ENCODE measurements at regions not wholly inside any gene's neighbourhood (a gene's known extent, or its start where the extent isn't known, plus 50 kb on each side); places are given as distances from the start of the nearest gene placed in this dataset.
A peak's percentile ranks its signal among the peaks of the same experiment; 100 is the strongest.

- H2BK5ac ChIP-seq (ENCODE audit: low read depth, low read length, poor library complexity, severe bottlenecking) = no peak overlapping the region
These were observed 267.1 kb downstream of the ABCC12 start for GRCh38 chr16:47888734-47889133.

GRCh38 chr16:47888142-47888541, 267.7 kb downstream of the ABCC12 start:
- H2AFZ ChIP-seq (ENCODE audit: low read depth, low read length) = no peak overlapping the region
- no peaks in the 10 kb centered on the region for H3K36me3 ChIP-seq (ENCODE audit: control insufficient read depth in 1 of 2, insufficient read depth in 2 of 2, low read depth in 1 of 2, low read length in 2 of 2)
- no peak overlapping the region for H3K27ac ChIP-seq (ENCODE audit: low read length, poor library complexity, severe bottlenecking)
- no peak overlapping the region for H2BK15ac ChIP-seq (ENCODE audit: low read depth, poor library complexity, severe bottlenecking)
- no peak overlapping the region for H3K4me2 ChIP-seq (ENCODE audit: low read length, poor library complexity, severe bottlenecking)
- no peak overlapping the region for H2BK120ac ChIP-seq (ENCODE audit: low read depth, low read length)
- H4K8ac ChIP-seq (ENCODE audit: low read length) = no peak overlapping the region
- peaks cover 10% of the 10 kb centered on the region for H3K4me1 ChIP-seq (ENCODE audit: control insufficient read depth, insufficient read depth, low read depth, low read length)
- no peak overlapping the region for H4K91ac ChIP-seq (ENCODE audit: low read length)
- peaks cover 4% of the 10 kb centered on the region for H3K9me3 ChIP-seq (ENCODE audit: control insufficient read depth, low read length)
- no peak overlapping the region for H3K14ac ChIP-seq (ENCODE audit: low read length in 2 of 2)
- H3K23ac ChIP-seq (ENCODE audit: low read length in 2 of 2) = no peak overlapping the region
- no peak overlapping the region for H3K9ac ChIP-seq (ENCODE audit: low read length)
- H3K4ac ChIP-seq (ENCODE audit: low read depth in 1 of 2, low read length in 2 of 2) = no peak overlapping the region
- H2BK12ac ChIP-seq (ENCODE audit: low read length in 2 of 2) = no peak overlapping the region
- no peak overlapping the region for H3K18ac ChIP-seq (ENCODE audit: low read depth in 1 of 2, low read length in 2 of 2)
- 0% methylated on average over 1 of the region's 3 CpGs for WGBS
- H2AK5ac ChIP-seq (ENCODE audit: low read length, severe bottlenecking) = no peak overlapping the region
- no peak overlapping the region for H3K4me3 ChIP-seq (ENCODE audit: insufficient read depth in 1 of 2, low read depth in 1 of 2, low read length in 2 of 2)
- H2BK5ac ChIP-seq (ENCODE audit: low read depth, low read length, poor library complexity, severe bottlenecking) = no peak overlapping the region
- peaks cover 0 to 19% of the 10 kb centered on the region in 2 experiments for H3K27me3 ChIP-seq (ENCODE audit: control insufficient read depth in 1 of 2, insufficient read depth in 1 of 2, low read length in 2 of 2)
- DNase-seq = peak; percentile 57
- no peaks in the 10 kb centered on the region for H3K79me1 ChIP-seq (replicated peaks; ENCODE audit: low read length, poor library complexity, severe bottlenecking)

More at GRCh38 chr16:47888734-47889133, 267.1 kb downstream of the ABCC12 start:
- no peak overlapping the region for H4K91ac ChIP-seq (ENCODE audit: low read length)
- H3K4me1 ChIP-seq (ENCODE audit: control insufficient read depth, insufficient read depth, low read depth, low read length) = peaks cover 10% of the 10 kb centered on the region
- H3K27ac ChIP-seq (ENCODE audit: low read length, poor library complexity, severe bottlenecking) = no peak overlapping the region
- peaks cover 0 to 19% of the 10 kb centered on the region in 2 experiments for H3K27me3 ChIP-seq (ENCODE audit: control insufficient read depth in 1 of 2, insufficient read depth in 1 of 2, low read length in 2 of 2)
- peak overlapping the region in 1 of 2 experiments; percentile 32 for H3K4ac ChIP-seq (ENCODE audit: low read depth in 1 of 2, low read length in 2 of 2)
- peak overlapping the region; percentile 55 for H2BK15ac ChIP-seq (ENCODE audit: low read depth, poor library complexity, severe bottlenecking)
- no peak overlapping the region for H3K4me2 ChIP-seq (ENCODE audit: low read length, poor library complexity, severe bottlenecking)
- H3K9ac ChIP-seq (ENCODE audit: low read length) = no peak overlapping the region
- 75% methylated on average over 6 of the region's 6 CpGs for WGBS
- no peak overlapping the region for H2AFZ ChIP-seq (ENCODE audit: low read depth, low read length)
- no peak for DNase-seq
- no peak overlapping the region for H3K23ac ChIP-seq (ENCODE audit: low read length in 2 of 2)
- H3K18ac ChIP-seq (ENCODE audit: low read depth in 1 of 2, low read length in 2 of 2) = peak overlapping the region; percentile 23 to 54
- no peak overlapping the region for H4K8ac ChIP-seq (ENCODE audit: low read length)
- H2BK120ac ChIP-seq (ENCODE audit: low read depth, low read length) = no peak overlapping the region
- H3K14ac ChIP-seq (ENCODE audit: low read length in 2 of 2) = no peak overlapping the region
- no peaks in the 10 kb centered on the region for H3K79me1 ChIP-seq (replicated peaks; ENCODE audit: low read length, poor library complexity, severe bottlenecking)
- no peaks in the 10 kb centered on the region for H3K36me3 ChIP-seq (ENCODE audit: control insufficient read depth in 1 of 2, insufficient read depth in 2 of 2, low read depth in 1 of 2, low read length in 2 of 2)
- H3K4me3 ChIP-seq (ENCODE audit: insufficient read depth in 1 of 2, low read depth in 1 of 2, low read length in 2 of 2) = no peak overlapping the region
- no peak overlapping the region for H2AK5ac ChIP-seq (ENCODE audit: low read length, severe bottlenecking)
- H3K9me3 ChIP-seq (ENCODE audit: control insufficient read depth, low read length) = peaks cover 4% of the 10 kb centered on the region
- H2BK12ac ChIP-seq (ENCODE audit: low read length in 2 of 2) = peak overlapping the region in 1 of 2 experiments; percentile 70

GRCh38 chr16:47887496-47887895, 268.3 kb downstream of the ABCC12 start:
- Histone ChIP-seq H3K27ac (ENCODE audit: low read length, poor library complexity, severe bottlenecking) (peak overlapping the region; percentile 13), H3K4me1 (ENCODE audit: control insufficient read depth, insufficient read depth, low read depth, low read length) (peaks cover 10% of the 10 kb centered on the region), H3K36me3 (ENCODE audit: control insufficient read depth in 1 of 2, insufficient read depth in 2 of 2, low read depth in 1 of 2, low read length in 2 of 2) (no peaks in the 10 kb centered on the region), H2AFZ (ENCODE audit: low read depth, low read length) (no peak overlapping the region), H3K23ac (ENCODE audit: low read length in 2 of 2) (no peak overlapping the region), H3K14ac (ENCODE audit: low read length in 2 of 2) (peak overlapping the region in 1 of 2 experiments; percentile 83), H3K18ac (ENCODE audit: low read depth in 1 of 2, low read length in 2 of 2) (peak overlapping the region; percentile 72 to 97), H2BK5ac (ENCODE audit: low read depth, low read length, poor library complexity, severe bottlenecking) (no peak overlapping the region), H3K79me1 (replicated peaks; ENCODE audit: low read length, poor library complexity, severe bottlenecking) (no peaks in the 10 kb centered on the region), H3K9me3 (ENCODE audit: control insufficient read depth, low read length) (peaks cover 4% of the 10 kb centered on the region), H3K4ac (ENCODE audit: low read depth in 1 of 2, low read length in 2 of 2) (peak overlapping the region in 1 of 2 experiments; percentile 91), H2BK15ac (ENCODE audit: low read depth, poor library complexity, severe bottlenecking) (no peak overlapping the region), H2AK5ac (ENCODE audit: low read length, severe bottlenecking) (no peak overlapping the region), H2BK120ac (ENCODE audit: low read depth, low read length) (no peak overlapping the region), H4K91ac (ENCODE audit: low read length) (no peak overlapping the region), H3K4me3 (ENCODE audit: insufficient read depth in 1 of 2, low read depth in 1 of 2, low read length in 2 of 2) (no peak overlapping the region), H3K4me2 (ENCODE audit: low read length, poor library complexity, severe bottlenecking) (no peak overlapping the region), H3K27me3 (ENCODE audit: control insufficient read depth in 1 of 2, insufficient read depth in 1 of 2, low read length in 2 of 2) (peaks cover 0 to 19% of the 10 kb centered on the region in 2 experiments), H4K8ac (ENCODE audit: low read length) (no peak overlapping the region), H3K9ac (ENCODE audit: low read length) (no peak overlapping the region), H2BK12ac (ENCODE audit: low read length in 2 of 2) (peak overlapping the region in 1 of 2 experiments; percentile 92)
- 8% methylated on average over 5 of the region's 5 CpGs for WGBS
- peak; percentile 68 for DNase-seq

GRCh38 chr16:47886631-47887415, 269.0 kb downstream of the ABCC12 start:
- Histone ChIP-seq H4K8ac (ENCODE audit: low read length) (no peak overlapping the region), H2AFZ (ENCODE audit: low read depth, low read length) (no peak overlapping the region), H3K14ac (ENCODE audit: low read length in 2 of 2) (peak overlapping the region in 1 of 2 experiments; percentile 83), H4K91ac (ENCODE audit: low read length) (no peak overlapping the region), H3K18ac (ENCODE audit: low read depth in 1 of 2, low read length in 2 of 2) (peak overlapping the region; percentile 72 to 97), H2BK5ac (ENCODE audit: low read depth, low read length, poor library complexity, severe bottlenecking) (no peak overlapping the region), H3K23ac (ENCODE audit: low read length in 2 of 2) (peak overlapping the region in 1 of 2 experiments; percentile 40), H3K4ac (ENCODE audit: low read depth in 1 of 2, low read length in 2 of 2) (peak overlapping the region in 1 of 2 experiments; percentile 91), H2BK120ac (ENCODE audit: low read depth, low read length) (no peak overlapping the region), H2BK12ac (ENCODE audit: low read length in 2 of 2) (peak overlapping the region in 1 of 2 experiments; percentile 92), H3K4me1 (ENCODE audit: control insufficient read depth, insufficient read depth, low read depth, low read length) (peaks cover 10% of the 10 kb centered on the region), H3K4me2 (ENCODE audit: low read length, poor library complexity, severe bottlenecking) (no peak overlapping the region), H2BK15ac (ENCODE audit: low read depth, poor library complexity, severe bottlenecking) (no peak overlapping the region), H3K27me3 (ENCODE audit: control insufficient read depth in 1 of 2, insufficient read depth in 1 of 2, low read length in 2 of 2) (peaks cover 0 to 19% of the 10 kb centered on the region in 2 experiments), H3K9ac (ENCODE audit: low read length) (no peak overlapping the region), H2AK5ac (ENCODE audit: low read length, severe bottlenecking) (no peak overlapping the region), H3K9me3 (ENCODE audit: control insufficient read depth, low read length) (peaks cover 4% of the 10 kb centered on the region), H3K27ac (ENCODE audit: low read length, poor library complexity, severe bottlenecking) (no peak overlapping the region), H3K4me3 (ENCODE audit: insufficient read depth in 1 of 2, low read depth in 1 of 2, low read length in 2 of 2) (no peak overlapping the region), H3K36me3 (ENCODE audit: control insufficient read depth in 1 of 2, insufficient read depth in 2 of 2, low read depth in 1 of 2, low read length in 2 of 2) (no peaks in the 10 kb centered on the region), H3K79me1 (replicated peaks; ENCODE audit: low read length, poor library complexity, severe bottlenecking) (no peaks in the 10 kb centered on the region)
- 3% methylated on average over 9 of the region's 11 CpGs for WGBS
- peak; percentile 93 for DNase-seq

All from mesenchymal stem cell (in vitro differentiated cells and primary cell).